ENCODE measurements at regions not wholly inside any gene's neighbourhood (a gene's known extent, or its start where the extent isn't known, plus 50 kb on each side); places are given as distances from the start of the nearest gene placed in this dataset.

GRCh38 chr4:105074097-105074496 is 72.6 kb upstream of the TET2 start:
- Histone ChIP-seq H3K27ac (ENCODE audit: low read length) (no peak overlapping the region), H3K9ac (ENCODE audit: low read depth, low read length) (no peak overlapping the region), H3K4me3 (ENCODE audit: low read depth in 1 of 2, low read length in 2 of 2) (no peak overlapping the region), H2AFZ (ENCODE audit: low read depth, low read length) (no peak overlapping the region), H3K27me3 (ENCODE audit: insufficient read depth, low read length, poor library complexity) (no peaks in the 10 kb centered on the region), H3K36me3 (ENCODE audit: insufficient read depth, low read length) (no peaks in the 10 kb centered on the region), H3K4me2 (ENCODE audit: insufficient read depth, low read length) (no peak overlapping the region), H3K9me3 (ENCODE audit: insufficient read depth, low read length, severe bottlenecking) (no peaks in the 10 kb centered on the region), H3K79me2 (ENCODE audit: insufficient read depth, low read length) (no peaks in the 10 kb centered on the region), H3K4me1 (ENCODE audit: insufficient read depth, low read length) (no peaks in the 10 kb centered on the region), H4K20me1 (ENCODE audit: insufficient read depth, low read length) (no peaks in the 10 kb centered on the region)
- TF ChIP-seq EZH2 (IDR thresholded peaks at IDR 0.05; ENCODE audit: borderline replicate concordance, low read depth, low read length, severe bottlenecking) (no peak), CTCF (IDR thresholded peaks at IDR 0.05; ENCODE audit: borderline replicate concordance, extremely low read depth, low read length, poor library complexity, severe bottlenecking) (no peak)
- no peak for ATAC-seq (ENCODE audit: insufficient read depth, low read depth)
- no peak for DNase-seq

- no peak for ATAC-seq (ENCODE audit: insufficient read depth, low read depth)
- TF ChIP-seq CTCF (IDR thresholded peaks at IDR 0.05; ENCODE audit: borderline replicate concordance, extremely low read depth, low read length, poor library complexity, severe bottlenecking): no peak
- no peak for TF ChIP-seq EZH2 (IDR thresholded peaks at IDR 0.05; ENCODE audit: borderline replicate concordance, low read depth, low read length, severe bottlenecking)
- Histone ChIP-seq H3K4me2 (ENCODE audit: insufficient read depth, low read length) (no peak overlapping the region), H3K27ac (ENCODE audit: low read length) (no peak overlapping the region), H3K79me2 (ENCODE audit: insufficient read depth, low read length) (no peaks in the 10 kb centered on the region), H2AFZ (ENCODE audit: low read depth, low read length) (no peak overlapping the region), H3K4me1 (ENCODE audit: insufficient read depth, low read length) (no peaks in the 10 kb centered on the region), H3K9ac (ENCODE audit: low read depth, low read length) (no peak overlapping the region), H3K4me3 (ENCODE audit: low read depth in 1 of 2, low read length in 2 of 2) (no peak overlapping the region), H4K20me1 (ENCODE audit: insufficient read depth, low read length) (no peaks in the 10 kb centered on the region), H3K27me3 (ENCODE audit: insufficient read depth, low read length, poor library complexity) (no peaks in the 10 kb centered on the region), H3K36me3 (ENCODE audit: insufficient read depth, low read length) (no peaks in the 10 kb centered on the region), H3K9me3 (ENCODE audit: insufficient read depth, low read length, severe bottlenecking) (no peaks in the 10 kb centered on the region)
- no peak for DNase-seq
Observed at GRCh38 chr4:105075045-105075444, 71.6 kb upstream of the TET2 start.

GRCh38 chr4:105088110-105088879 is 58.4 kb upstream of the TET2 start:
- Histone ChIP-seq H4K20me1 (ENCODE audit: insufficient read depth, low read length) (no peaks in the 10 kb centered on the region), H3K4me2 (ENCODE audit: insufficient read depth, low read length) (no peak overlapping the region)

More at GRCh38 chr4:105088110-105088879, 58.4 kb upstream of the TET2 start:
- no peak for TF ChIP-seq CTCF (IDR thresholded peaks at IDR 0.05; ENCODE audit: borderline replicate concordance, extremely low read depth, low read length, poor library complexity, severe bottlenecking)
- no peak for TF ChIP-seq EZH2 (IDR thresholded peaks at IDR 0.05; ENCODE audit: borderline replicate concordance, low read depth, low read length, severe bottlenecking)
- Histone ChIP-seq H3K79me2 (ENCODE audit: insufficient read depth, low read length) (no peaks in the 10 kb centered on the region), H3K9me3 (ENCODE audit: insufficient read depth, low read length, severe bottlenecking) (no peaks in the 10 kb centered on the region), H3K27ac (ENCODE audit: low read length) (no peak overlapping the region), H3K4me1 (ENCODE audit: insufficient read depth, low read length) (no peaks in the 10 kb centered on the region), H2AFZ (ENCODE audit: low read depth, low read length) (no peak overlapping the region), H3K9ac (ENCODE audit: low read depth, low read length) (no peak overlapping the region), H3K36me3 (ENCODE audit: insufficient read depth, low read length) (no peaks in the 10 kb centered on the region), H3K4me3 (ENCODE audit: low read depth in 1 of 2, low read length in 2 of 2) (no peak overlapping the region), H3K27me3 (ENCODE audit: insufficient read depth, low read length, poor library complexity) (no peaks in the 10 kb centered on the region)
- ATAC-seq (ENCODE audit: insufficient read depth, low read depth) (no peak), DNase-seq (no peak)

All from DND-41 (cell line).